ENCODE measurements at regions not wholly inside any gene's neighbourhood (a gene's known extent, or its start where the extent isn't known, plus 50 kb on each side); places are given as distances from the start of the nearest gene placed in this dataset.

DNA sequence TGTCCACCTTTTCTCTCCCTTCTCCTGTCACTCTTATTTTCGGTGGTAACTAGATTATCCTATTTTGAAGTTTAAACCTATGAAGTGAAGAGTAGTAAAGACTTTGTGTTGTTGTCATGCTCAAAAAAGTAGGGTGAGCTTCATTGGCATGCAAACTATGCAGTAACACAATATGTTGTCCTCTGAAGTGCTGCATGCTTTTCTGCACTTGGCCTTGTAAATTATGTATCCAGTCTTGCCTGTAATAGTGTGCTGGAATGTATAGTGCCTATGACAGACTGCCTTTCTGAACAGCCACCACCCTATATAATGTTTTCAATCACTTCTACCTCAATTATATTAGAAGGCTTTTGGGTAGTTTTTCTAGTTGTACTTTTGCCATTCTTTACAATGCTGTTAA is 1198.2 kb upstream of the PCDH20 start:
- no peak for DNase-seq (ENCODE audit: extremely low read depth, insufficient read length)
- Histone ChIP-seq H3K27me3 (replicated peaks; ENCODE audit: control insufficient read depth, insufficient read depth, low read length) (no peaks in the 10 kb centered on the region), H3K36me3 (ENCODE audit: control insufficient read depth, insufficient read depth, low read length) (no peaks in the 10 kb centered on the region), H3K4me3 (replicated peaks; ENCODE audit: low read depth, low read length) (no peak overlapping the region)
- TF ChIP-seq, protein P1, sequence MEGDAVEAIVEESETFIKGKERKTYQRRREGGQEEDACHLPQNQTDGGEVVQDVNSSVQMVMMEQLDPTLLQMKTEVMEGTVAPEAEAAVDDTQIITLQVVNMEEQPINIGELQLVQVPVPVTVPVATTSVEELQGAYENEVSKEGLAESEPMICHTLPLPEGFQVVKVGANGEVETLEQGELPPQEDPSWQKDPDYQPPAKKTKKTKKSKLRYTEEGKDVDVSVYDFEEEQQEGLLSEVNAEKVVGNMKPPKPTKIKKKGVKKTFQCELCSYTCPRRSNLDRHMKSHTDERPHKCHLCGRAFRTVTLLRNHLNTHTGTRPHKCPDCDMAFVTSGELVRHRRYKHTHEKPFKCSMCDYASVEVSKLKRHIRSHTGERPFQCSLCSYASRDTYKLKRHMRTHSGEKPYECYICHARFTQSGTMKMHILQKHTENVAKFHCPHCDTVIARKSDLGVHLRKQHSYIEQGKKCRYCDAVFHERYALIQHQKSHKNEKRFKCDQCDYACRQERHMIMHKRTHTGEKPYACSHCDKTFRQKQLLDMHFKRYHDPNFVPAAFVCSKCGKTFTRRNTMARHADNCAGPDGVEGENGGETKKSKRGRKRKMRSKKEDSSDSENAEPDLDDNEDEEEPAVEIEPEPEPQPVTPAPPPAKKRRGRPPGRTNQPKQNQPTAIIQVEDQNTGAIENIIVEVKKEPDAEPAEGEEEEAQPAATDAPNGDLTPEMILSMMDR (IDR thresholded peaks at IDR 0.05; ENCODE audit: insufficient read depth, low read length, poor library complexity, severe bottlenecking): no peak

DNA sequence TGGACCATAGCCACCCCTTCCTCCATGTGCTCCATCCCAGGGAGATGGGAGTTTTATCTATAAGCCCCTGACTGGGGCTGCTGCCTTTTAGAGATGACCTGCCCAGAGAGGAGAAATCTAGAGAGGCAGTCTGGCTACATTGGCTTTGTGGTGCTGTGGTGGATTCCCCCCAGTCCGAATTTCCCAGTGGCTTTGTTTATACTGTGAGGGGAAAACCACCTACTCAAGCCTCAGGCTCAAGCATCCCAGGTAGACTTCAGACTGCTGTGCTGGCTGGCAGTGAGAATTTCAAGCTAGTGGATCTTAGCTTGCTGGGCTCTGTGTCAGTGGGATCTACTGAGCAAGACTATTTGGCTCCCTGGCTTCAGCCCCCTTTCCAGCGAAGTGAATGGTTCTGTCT is 1195.7 kb upstream of the PCDH20 start:
- no peak overlapping the region for H3K4me3 ChIP-seq (replicated peaks; ENCODE audit: low read depth, low read length)
- no peaks in the 10 kb centered on the region for H3K27me3 ChIP-seq (replicated peaks; ENCODE audit: control insufficient read depth, insufficient read depth, low read length)
- H3K36me3 ChIP-seq (ENCODE audit: control insufficient read depth, insufficient read depth, low read length): no peaks in the 10 kb centered on the region
- DNase-seq (ENCODE audit: extremely low read depth, insufficient read length): no peak
- TF ChIP-seq, protein P1 (IDR thresholded peaks at IDR 0.05; ENCODE audit: insufficient read depth, low read length, poor library complexity, severe bottlenecking): no peak

DNA sequence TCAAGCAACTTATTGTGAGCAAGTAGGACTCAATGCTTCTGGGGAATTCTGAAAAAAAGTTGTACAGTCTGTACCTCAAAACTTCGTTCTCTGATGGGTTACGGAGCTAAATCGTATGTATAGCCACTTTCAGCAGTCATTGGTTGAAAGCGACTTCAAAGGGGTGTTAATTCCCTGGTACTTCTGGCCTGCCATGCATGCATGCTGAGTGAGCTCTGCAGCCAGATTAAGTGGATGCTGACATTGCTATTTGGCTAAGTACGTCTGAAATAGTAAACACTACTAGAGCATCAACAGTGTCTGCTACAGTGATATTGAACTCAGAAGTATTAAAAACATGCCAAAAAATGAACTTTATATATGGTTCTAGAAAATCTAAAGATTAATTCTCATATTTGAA is 1183.1 kb upstream of the PCDH20 start:
- no peaks in the 10 kb centered on the region for H3K27me3 ChIP-seq (replicated peaks; ENCODE audit: control insufficient read depth, insufficient read depth, low read length)
- no peaks in the 10 kb centered on the region for H3K36me3 ChIP-seq (ENCODE audit: control insufficient read depth, insufficient read depth, low read length)
- H3K4me3 ChIP-seq (replicated peaks; ENCODE audit: low read depth, low read length): no peak overlapping the region
- TF ChIP-seq, protein P1 (IDR thresholded peaks at IDR 0.05; ENCODE audit: insufficient read depth, low read length, poor library complexity, severe bottlenecking): no peak
- no peak for DNase-seq (ENCODE audit: extremely low read depth, insufficient read length)

DNA sequence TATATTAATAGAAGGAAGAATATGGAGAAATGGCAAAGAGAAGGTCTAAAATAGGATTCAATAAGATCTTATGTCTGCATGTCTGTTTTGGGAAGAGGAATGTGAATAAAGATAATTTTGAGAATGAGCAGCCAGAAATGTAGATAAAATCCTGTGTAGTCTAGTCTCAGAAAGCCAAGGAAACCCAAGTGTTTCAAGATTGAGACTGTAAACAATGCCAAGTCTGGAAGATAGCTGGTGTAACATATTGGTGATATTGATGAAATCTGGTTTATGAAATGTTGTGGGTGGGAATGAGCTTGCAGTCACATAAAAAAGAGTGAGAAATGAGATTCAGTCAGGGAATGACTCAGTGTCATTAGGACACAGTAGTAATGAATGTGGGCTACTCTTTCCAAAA is 1180.3 kb upstream of the PCDH20 start:
- TF ChIP-seq, protein P1 (IDR thresholded peaks at IDR 0.05; ENCODE audit: insufficient read depth, low read length, poor library complexity, severe bottlenecking): no peak
- no peaks in the 10 kb centered on the region for H3K36me3 ChIP-seq (ENCODE audit: control insufficient read depth, insufficient read depth, low read length)
- H3K27me3 ChIP-seq (replicated peaks; ENCODE audit: control insufficient read depth, insufficient read depth, low read length): no peaks in the 10 kb centered on the region
- no peak for DNase-seq (ENCODE audit: extremely low read depth, insufficient read length)
- no peak overlapping the region for H3K4me3 ChIP-seq (replicated peaks; ENCODE audit: low read depth, low read length)

DNA sequence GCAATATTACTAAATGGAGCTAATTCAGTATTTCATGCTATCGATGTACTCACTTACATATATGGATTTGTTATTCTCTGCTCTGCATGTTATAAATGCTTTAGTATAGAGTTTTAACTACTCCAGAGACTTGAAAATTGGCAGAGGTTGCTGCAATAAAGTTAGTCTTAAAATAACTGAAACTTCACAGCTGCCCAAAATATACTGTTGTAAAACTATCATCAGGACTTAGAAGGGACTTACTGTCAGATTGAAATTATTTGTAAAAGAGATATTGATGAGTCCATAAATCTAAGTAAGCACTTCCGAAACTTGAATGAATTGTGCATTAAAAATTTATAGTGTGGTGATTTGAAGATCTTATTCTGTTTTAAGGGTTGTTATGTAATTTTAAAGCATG is 1178.2 kb upstream of the PCDH20 start:
- DNase-seq (ENCODE audit: extremely low read depth, insufficient read length): no peak
- TF ChIP-seq, protein P1 (IDR thresholded peaks at IDR 0.05; ENCODE audit: insufficient read depth, low read length, poor library complexity, severe bottlenecking): no peak
- no peak overlapping the region for H3K4me3 ChIP-seq (replicated peaks; ENCODE audit: low read depth, low read length)
- no peaks in the 10 kb centered on the region for H3K27me3 ChIP-seq (replicated peaks; ENCODE audit: control insufficient read depth, insufficient read depth, low read length)
- H3K36me3 ChIP-seq (ENCODE audit: control insufficient read depth, insufficient read depth, low read length): no peaks in the 10 kb centered on the region

DNA sequence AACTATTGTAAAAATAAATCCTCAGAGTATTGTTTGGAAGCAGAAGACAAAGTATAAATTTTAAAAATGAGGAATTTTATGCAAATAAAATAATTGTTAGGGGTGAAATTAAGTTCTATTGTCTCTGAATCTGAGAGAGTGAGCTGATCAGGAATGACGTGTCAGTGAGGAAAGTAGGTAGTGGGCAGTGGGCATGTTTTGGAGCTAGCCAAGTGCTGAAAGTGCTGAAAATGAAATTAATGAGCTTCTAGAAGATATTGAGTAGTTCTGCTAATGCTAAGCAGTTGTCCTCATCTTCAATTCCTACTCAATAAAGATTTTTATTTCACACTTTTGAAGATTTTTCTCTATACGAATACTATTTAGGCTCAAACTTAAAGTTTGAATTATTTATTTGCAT is 1167.8 kb upstream of the PCDH20 start:
- DNase-seq (ENCODE audit: extremely low read depth, insufficient read length): no peak
- Histone ChIP-seq H3K4me3 (replicated peaks; ENCODE audit: low read depth, low read length) (no peak overlapping the region), H3K27me3 (replicated peaks; ENCODE audit: control insufficient read depth, insufficient read depth, low read length) (no peaks in the 10 kb centered on the region), H3K36me3 (ENCODE audit: control insufficient read depth, insufficient read depth, low read length) (no peaks in the 10 kb centered on the region)
- TF ChIP-seq, protein P1 (IDR thresholded peaks at IDR 0.05; ENCODE audit: insufficient read depth, low read length, poor library complexity, severe bottlenecking): no peak
